ENCODE measurements at regions not wholly inside any gene's neighbourhood (a gene's known extent, or its start where the extent isn't known, plus 50 kb on each side); places are given as distances from the start of the nearest gene placed in this dataset.

DNA sequence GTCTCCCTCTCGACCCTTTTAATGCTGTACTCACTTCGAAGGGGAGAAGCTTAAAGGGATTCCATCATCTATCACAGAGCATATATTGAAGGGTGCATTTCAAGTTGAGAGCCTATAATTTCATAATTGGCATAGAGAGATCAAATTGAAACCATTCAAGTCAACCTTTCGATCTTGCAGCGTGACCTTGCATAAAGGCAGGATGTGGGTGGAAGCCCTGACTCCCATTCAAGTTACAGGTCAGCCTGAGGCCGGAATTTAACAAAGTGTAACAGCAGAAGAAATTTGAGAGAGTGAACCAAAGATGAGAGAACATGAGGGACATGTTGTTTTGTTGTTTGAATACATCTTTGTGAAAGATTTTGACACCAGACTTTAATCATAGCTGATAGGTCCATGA lies 195.3 kb upstream of the TPK1 start:
- TF ChIP-seq, protein P1, sequence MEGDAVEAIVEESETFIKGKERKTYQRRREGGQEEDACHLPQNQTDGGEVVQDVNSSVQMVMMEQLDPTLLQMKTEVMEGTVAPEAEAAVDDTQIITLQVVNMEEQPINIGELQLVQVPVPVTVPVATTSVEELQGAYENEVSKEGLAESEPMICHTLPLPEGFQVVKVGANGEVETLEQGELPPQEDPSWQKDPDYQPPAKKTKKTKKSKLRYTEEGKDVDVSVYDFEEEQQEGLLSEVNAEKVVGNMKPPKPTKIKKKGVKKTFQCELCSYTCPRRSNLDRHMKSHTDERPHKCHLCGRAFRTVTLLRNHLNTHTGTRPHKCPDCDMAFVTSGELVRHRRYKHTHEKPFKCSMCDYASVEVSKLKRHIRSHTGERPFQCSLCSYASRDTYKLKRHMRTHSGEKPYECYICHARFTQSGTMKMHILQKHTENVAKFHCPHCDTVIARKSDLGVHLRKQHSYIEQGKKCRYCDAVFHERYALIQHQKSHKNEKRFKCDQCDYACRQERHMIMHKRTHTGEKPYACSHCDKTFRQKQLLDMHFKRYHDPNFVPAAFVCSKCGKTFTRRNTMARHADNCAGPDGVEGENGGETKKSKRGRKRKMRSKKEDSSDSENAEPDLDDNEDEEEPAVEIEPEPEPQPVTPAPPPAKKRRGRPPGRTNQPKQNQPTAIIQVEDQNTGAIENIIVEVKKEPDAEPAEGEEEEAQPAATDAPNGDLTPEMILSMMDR (IDR thresholded peaks at IDR 0.05): no peak
- no peak for TF ChIP-seq POLR2A (IDR thresholded peaks at IDR 0.05)

All from esophagus squamous epithelium (tissue), 4 donors.